SK-N-MC (cell line): ENCODE measurements at regions not wholly inside any gene's neighbourhood (a gene's known extent, or its start where the extent isn't known, plus 50 kb on each side); places are given as distances from the start of the nearest gene placed in this dataset.

Experiments
- EZH2 ChIP-seq: fragments of 200-600 bp; sonication (generic); IDR thresholded peaks from one replicate; pipeline ENCODE4 v1.6.1; 2017; ENCODE audit warnings: antibody characterized with exemption
- FOXP2 ChIP-seq: optimal IDR thresholded peaks from 2 replicates; pipeline ENCODE3; 2011; ENCODE audit warnings: mild to moderate bottlenecking, moderate library complexity; ENCODE audit not compliant: insufficient read depth; ENCODE audit errors: extremely low read length, control extremely low read depth
- POLR2AphosphoS5 ChIP-seq: IDR thresholded peaks from 2 replicates; pipeline ENCODE4 v1.6.1; 2012; ENCODE audit warnings: mild to moderate bottlenecking, low read depth, low read length, borderline replicate concordance

DNA sequence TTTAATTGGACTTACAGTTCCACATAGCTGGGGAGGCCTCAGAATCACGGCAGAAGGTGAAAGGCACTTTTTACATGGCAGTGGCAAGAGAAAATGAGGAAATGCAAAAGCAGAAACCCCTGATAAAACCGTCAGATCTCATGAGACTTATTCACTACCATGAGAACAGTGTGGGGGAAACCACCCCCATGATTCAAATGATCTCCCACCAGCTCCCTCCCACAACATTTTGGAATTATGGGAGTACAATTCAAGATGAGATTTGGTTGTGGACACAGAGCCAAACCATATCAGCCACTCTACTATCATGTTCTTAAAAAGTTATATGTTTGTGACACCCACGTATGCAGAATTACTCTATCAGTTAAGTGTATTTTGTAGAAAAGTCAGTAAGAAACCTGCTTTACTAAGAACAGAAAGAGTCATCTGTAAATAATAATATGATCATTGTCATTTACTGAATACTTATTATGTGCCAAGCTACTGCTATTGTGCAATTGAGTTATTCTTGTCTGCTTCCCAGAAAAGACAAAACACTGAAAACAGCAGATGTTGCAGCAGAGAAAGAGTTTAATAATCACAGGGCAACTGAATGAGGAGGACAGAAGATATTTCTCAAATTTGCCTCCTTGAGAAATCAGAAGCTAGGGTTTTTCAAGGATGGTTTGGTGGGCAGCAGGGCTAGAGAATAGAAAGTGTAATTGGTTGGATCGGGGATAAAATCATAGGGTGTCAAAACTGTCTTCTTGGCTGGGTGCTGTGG, 207.7 kb upstream of the FGGY start:
- TF ChIP-seq POLR2AphosphoS5 = no peak
- no peak for TF ChIP-seq EZH2
- TF ChIP-seq FOXP2 = no peak
